ENCODE measurements at regions not wholly inside any gene's neighbourhood (a gene's known extent, or its start where the extent isn't known, plus 50 kb on each side); places are given as distances from the start of the nearest gene placed in this dataset.

DNA sequence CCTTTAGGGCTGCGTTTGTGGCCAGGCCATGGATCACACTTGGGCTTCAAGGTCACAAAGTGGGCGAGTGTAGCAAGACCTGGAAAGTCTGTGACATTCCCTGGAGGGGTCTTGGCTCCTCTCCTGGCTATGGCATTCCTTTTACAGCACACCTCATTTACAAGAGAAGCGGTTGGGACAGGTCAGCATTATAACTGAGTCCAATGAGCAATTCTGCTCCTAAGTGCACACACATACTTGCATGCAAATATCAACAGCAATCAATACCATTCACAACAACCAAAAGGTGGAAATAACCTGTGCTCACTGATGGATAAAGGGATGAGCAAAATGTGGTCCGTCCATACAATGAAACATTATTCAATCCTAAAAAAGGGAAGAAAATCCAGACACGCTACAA is 298.2 kb downstream of the CTTN start:
- TF ChIP-seq NFRKB (IDR thresholded peaks at IDR 0.05) (no peak), SP1 (IDR thresholded peaks at IDR 0.05) (no peak), TARDBP (IDR thresholded peaks at IDR 0.05) (no peak), FOXA1 (IDR thresholded peaks at IDR 0.05) (no peak), BHLHE40 (IDR thresholded peaks at IDR 0.05; ENCODE audit: borderline replicate concordance) (no peak), FOXM1 (IDR thresholded peaks at IDR 0.05; ENCODE audit: borderline replicate concordance) (no peak), ARNT (IDR thresholded peaks at IDR 0.05) (no peak), ZNF384 (IDR thresholded peaks at IDR 0.05) (no peak), LEF1 (IDR thresholded peaks at IDR 0.05; ENCODE audit: borderline replicate concordance) (no peak), L3MBTL2 (conservative IDR thresholded peaks at IDR 0.05) (no peak)
- TF ChIP-seq, protein P1, sequence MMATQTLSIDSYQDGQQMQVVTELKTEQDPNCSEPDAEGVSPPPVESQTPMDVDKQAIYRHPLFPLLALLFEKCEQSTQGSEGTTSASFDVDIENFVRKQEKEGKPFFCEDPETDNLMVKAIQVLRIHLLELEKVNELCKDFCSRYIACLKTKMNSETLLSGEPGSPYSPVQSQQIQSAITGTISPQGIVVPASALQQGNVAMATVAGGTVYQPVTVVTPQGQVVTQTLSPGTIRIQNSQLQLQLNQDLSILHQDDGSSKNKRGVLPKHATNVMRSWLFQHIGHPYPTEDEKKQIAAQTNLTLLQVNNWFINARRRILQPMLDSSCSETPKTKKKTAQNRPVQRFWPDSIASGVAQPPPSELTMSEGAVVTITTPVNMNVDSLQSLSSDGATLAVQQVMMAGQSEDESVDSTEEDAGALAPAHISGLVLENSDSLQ (IDR thresholded peaks at IDR 0.05): no peak

Measured in HEK293T (cell line).